SJSA1 (cell line): ENCODE measurements at regions not wholly inside any gene's neighbourhood (a gene's known extent, or its start where the extent isn't known, plus 50 kb on each side); places are given as distances from the start of the nearest gene placed in this dataset.

Experiments used
- DNase-seq, 2 experiments: peaks; one replicate each; pipeline ENCODE4 v3.0.0-alpha.2; 2015 to 2020; ENCODE audit warnings: low spot score in 2 of 2, low read depth in 1 of 2
- H3K27ac ChIP-seq: fragments of 250-450 bp; sonication (Bioruptor Pico); 2 replicates; pipeline ENCODE4 v1.5.1; 2020; ENCODE audit warnings: mild to moderate bottlenecking, moderate library complexity
- H3K27me3 ChIP-seq: fragments of 250-450 bp; sonication (Bioruptor Pico); replicated peaks from 2 replicates; pipeline ENCODE4 v1.5.1; 2020; ENCODE audit warnings: mild to moderate bottlenecking, moderate library complexity
- H3K36me3 ChIP-seq: fragments of 250-450 bp; sonication (Bioruptor Pico); 2 replicates; pipeline ENCODE4 v1.5.1; 2020; ENCODE audit warnings: mild to moderate bottlenecking
- H3K4me1 ChIP-seq: fragments of 250-450 bp; sonication (Bioruptor Pico); replicated peaks from 2 replicates; pipeline ENCODE4 v1.6.1; 2021; ENCODE audit warnings: mild to moderate bottlenecking
- H3K4me3 ChIP-seq: fragments of 250-450 bp; sonication (Bioruptor Pico); 2 replicates; pipeline ENCODE4 v1.5.1; 2020; ENCODE audit warnings: mild to moderate bottlenecking
- H3K9me3 ChIP-seq: fragments of 250-450 bp; sonication (Bioruptor Pico); replicated peaks from 2 replicates; pipeline ENCODE4 v1.5.1; 2020; ENCODE audit warnings: mild to moderate bottlenecking

DNA sequence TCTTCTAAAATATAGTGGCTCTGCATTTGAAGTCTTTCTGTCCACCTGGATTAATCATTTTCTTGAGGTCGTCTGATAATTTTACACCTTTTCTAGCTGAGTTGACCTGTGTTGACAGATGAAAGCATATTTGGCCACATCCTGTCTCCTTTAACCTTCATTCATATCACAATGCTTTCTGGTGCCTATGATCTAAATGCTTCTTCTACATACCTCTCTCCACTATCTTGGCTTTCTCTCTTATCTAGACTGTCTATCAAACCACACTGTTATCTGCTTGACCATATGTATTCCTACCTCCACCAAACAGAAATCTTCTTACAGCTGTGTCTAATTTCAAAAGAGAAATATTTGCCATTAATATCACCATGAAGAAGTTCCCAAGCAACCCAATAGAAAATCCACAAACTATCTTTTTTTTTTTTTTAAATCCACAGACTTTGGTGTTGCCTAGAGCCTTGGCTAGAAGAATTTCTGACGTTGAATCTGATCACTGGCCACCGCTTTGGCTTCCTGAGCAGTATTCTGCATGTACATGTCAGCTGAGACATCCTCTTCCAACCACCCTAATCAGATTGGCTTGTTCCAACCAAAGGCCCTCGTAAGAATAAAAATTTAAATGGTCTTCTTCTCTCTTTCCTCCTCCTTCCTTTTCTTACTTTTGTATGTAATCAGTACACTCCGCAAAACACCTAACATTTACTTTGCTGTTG is 66.3 kb upstream of the SP4 start:
- H3K4me1 ChIP-seq = no peaks in the 10 kb centered on the region
- H3K36me3 ChIP-seq = no peaks in the 10 kb centered on the region
- DNase-seq = no peak
- H3K4me3 ChIP-seq = no peak overlapping the region
- H3K27me3 ChIP-seq = no peaks in the 10 kb centered on the region
- no peaks in the 10 kb centered on the region for H3K9me3 ChIP-seq
- H3K27ac ChIP-seq = no peak overlapping the region

DNA sequence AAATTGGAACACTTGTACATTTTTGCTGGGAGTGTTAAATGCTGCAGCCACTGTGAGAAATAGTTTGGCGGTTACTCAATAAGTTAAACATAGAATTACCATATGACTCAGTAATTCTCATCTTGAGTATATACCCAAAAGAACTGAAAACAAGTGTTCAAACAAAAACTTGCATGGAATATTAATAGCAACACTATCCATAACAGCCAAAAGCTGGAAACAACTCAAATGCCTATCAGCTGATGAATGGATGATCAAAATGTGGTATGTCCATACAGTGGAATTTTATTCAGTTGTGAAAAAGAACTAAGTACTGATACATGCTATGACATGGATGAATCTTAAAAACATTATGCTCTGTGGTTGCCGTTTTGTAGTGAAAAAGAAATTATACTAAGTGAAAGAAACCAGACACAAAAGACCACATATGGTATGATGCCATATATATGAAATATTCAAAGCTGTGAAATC is 63.0 kb upstream of the SP4 start:
- no peak for DNase-seq
- Histone ChIP-seq H3K27ac (no peak overlapping the region), H3K4me3 (no peak overlapping the region), H3K36me3 (no peaks in the 10 kb centered on the region), H3K9me3 (no peaks in the 10 kb centered on the region), H3K4me1 (no peaks in the 10 kb centered on the region), H3K27me3 (no peaks in the 10 kb centered on the region)

DNA sequence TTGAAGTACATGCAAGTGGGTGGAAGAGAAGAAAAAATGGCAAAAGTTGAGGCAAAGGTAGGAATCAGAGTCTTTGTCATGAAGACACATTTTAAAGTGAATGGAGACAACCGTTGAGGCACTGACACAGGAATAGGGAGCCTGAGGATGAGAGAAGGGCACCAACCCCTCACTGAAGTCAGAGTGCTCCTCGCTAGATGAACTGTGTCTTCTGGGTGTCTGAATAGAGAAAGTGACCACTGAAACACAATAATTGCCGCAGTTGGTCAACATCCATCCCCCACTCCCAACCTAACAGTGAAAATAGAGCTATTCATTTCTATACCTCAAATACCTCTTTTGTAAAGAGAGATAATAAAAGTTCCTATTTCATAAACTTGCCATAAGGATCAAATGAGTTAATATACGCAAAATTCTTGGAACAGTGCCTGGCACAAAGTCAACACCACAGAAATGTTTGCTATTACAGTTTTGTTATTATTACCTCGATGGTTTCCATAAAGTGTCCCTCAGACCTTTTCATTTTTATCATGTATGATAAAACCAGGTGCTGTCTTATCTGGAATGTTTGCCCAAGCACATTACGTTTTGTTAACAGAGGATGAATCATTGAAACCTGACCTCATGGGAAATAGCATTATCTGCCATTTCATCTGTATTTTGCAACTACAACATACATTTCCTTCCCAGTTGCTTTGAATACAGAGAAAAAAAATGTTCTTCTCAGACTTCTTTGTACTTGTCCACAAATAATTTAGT is 61.8 kb upstream of the SP4 start:
- Histone ChIP-seq H3K4me3 (no peak overlapping the region), H3K4me1 (no peaks in the 10 kb centered on the region), H3K27ac (no peak overlapping the region), H3K27me3 (no peaks in the 10 kb centered on the region), H3K9me3 (no peaks in the 10 kb centered on the region), H3K36me3 (no peaks in the 10 kb centered on the region)
- no peak for DNase-seq

DNA sequence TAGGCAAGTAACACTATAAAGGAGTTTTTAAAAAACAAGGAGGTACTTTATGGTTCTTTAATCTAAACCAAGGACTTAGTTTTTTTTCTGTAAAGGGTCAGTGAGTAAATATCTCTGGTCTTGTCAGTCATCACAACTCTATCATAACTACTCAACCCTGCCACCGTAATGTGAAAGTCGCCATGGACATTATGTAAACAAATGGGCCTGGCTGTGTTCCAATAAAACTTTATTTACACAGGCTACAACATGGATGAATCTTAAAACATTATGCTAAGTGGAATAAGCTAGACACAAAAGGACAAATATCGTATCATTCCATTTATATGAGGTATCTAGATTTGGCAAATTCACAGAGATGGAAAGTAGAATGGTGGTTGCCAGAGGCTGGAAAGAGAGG is 60.8 kb upstream of the SP4 start:
- no peaks in the 10 kb centered on the region for H3K4me1 ChIP-seq
- H3K27ac ChIP-seq = no peak overlapping the region
- no peak overlapping the region for H3K4me3 ChIP-seq
- no peak for DNase-seq
- H3K9me3 ChIP-seq = no peaks in the 10 kb centered on the region
- H3K27me3 ChIP-seq = no peaks in the 10 kb centered on the region
- no peaks in the 10 kb centered on the region for H3K36me3 ChIP-seq

DNA sequence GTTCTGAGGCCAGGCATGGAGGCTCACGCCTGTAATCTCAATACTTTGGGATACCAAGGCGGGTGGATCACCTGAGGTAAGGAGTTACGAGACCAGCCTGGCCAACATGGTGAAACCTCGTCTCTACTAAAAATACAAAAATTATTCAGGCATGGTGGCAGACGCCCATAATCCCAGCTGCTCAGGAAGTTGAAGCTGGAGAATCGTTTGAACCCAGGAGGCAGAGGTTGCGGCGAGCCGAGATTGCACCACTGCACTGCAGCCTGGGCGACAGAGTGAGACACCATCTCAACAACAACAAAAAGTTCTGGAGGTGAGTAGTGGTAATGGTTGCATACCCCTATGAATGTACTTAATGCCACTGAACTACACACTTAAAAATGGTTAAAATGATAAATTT is 60.3 kb upstream of the SP4 start:
- Histone ChIP-seq H3K9me3 (no peaks in the 10 kb centered on the region), H3K27me3 (no peaks in the 10 kb centered on the region), H3K27ac (no peak overlapping the region), H3K4me3 (no peak overlapping the region), H3K4me1 (no peaks in the 10 kb centered on the region), H3K36me3 (no peaks in the 10 kb centered on the region)
- DNase-seq = no peak

DNA sequence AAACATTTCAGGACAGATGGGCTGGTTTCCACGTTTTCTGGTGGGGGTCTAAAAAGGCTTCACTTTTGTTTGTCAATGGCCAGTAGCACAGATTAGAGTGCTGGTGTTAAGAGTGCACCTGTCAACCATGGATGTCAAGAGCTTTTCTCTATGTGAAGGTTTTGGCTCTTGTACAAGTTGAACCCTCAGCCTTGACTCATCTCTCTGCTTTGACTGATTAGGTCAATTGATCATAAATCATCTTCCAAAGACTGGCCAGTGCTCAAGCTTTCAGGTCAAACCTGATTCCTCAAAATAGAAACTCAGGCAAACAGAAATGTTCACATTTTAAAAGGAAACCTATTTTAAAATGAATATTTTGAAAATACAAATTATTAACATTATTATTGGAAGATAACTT is 59.6 kb upstream of the SP4 start:
- no peaks in the 10 kb centered on the region for H3K4me1 ChIP-seq
- H3K27ac ChIP-seq = no peak overlapping the region
- no peak overlapping the region for H3K4me3 ChIP-seq
- no peaks in the 10 kb centered on the region for H3K36me3 ChIP-seq
- H3K27me3 ChIP-seq = no peaks in the 10 kb centered on the region
- no peak for DNase-seq
- no peaks in the 10 kb centered on the region for H3K9me3 ChIP-seq

DNA sequence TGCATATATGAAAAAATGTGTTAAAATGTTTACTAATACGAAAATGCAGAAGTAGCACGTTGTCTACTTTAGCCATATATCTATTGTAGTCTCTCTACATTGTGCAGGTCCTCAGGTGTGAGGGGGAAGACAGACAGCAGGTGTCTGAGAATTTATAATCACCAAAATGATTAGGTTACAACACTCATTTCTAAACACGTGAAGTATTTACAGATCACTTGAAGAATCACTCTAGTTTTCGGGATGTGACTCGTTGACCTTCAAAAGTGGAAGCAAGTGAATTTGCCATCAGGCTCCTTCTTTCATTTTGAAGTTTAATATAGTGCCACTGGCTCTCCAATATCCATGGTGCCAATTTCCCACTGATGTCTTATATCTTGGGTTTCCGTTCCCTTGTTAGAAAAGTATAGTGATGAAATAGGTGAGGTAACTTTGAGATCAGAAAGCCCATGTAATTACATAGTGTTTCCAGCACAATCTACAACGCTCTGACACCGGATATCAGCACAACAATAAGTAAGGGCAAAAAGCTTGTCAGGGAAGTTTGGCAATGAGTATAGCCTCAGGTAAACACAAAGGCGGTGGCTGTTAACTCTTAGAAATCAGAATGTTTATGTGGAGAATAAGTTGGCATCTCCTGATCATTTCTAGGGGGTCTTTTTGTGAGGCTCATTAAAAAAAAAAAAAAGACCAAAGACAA is 57.5 kb upstream of the SP4 start:
- H3K4me3 ChIP-seq = no peak overlapping the region
- H3K27me3 ChIP-seq = no peaks in the 10 kb centered on the region
- no peaks in the 10 kb centered on the region for H3K9me3 ChIP-seq
- no peak for DNase-seq
- no peaks in the 10 kb centered on the region for H3K36me3 ChIP-seq
- no peaks in the 10 kb centered on the region for H3K4me1 ChIP-seq
- no peak overlapping the region for H3K27ac ChIP-seq

DNA sequence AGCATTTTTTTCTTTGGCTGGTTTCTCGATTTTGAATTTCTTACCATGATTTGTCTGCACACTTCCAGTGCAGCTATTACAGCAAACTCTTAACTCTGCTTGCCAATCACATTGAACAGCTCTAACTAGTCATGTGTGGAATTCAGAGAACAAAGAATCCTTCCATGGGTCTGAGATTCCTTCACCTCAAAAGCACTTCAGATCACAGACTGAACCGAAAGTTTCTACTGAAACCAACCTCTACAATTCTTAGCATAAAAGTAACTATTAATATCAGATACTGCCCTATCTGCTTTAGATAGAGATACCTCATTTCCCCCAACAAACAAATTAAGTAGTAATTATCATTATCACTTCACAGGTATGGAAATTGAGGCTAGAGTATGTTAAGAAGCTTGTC is 56.5 kb upstream of the SP4 start:
- no peak for DNase-seq
- H3K4me1 ChIP-seq = no peaks in the 10 kb centered on the region
- H3K36me3 ChIP-seq = no peaks in the 10 kb centered on the region
- no peaks in the 10 kb centered on the region for H3K27me3 ChIP-seq
- H3K4me3 ChIP-seq = no peak overlapping the region
- no peaks in the 10 kb centered on the region for H3K9me3 ChIP-seq
- no peak overlapping the region for H3K27ac ChIP-seq

DNA sequence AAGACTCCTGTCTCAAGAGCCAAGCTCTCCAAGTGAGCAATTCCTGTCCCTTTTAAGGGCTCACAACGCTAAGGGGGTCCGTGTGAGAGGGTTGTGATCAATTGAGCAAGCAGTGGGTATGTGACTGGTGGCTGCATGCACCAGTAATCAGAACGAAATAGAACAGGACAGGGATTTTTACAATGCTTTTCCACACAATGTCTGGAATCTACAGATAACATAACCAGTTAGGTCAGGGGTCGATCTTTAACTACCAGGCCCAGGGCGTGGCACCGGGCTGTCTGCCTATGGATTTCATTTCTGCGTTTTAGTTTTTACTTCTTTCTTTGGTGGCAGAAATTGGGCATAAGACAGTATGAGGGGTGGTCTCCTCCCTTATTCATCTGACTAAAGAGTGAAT is 54.9 kb upstream of the SP4 start:
- DNase-seq = no peak
- no peaks in the 10 kb centered on the region for H3K27me3 ChIP-seq
- H3K36me3 ChIP-seq = no peaks in the 10 kb centered on the region
- no peaks in the 10 kb centered on the region for H3K4me1 ChIP-seq
- H3K9me3 ChIP-seq = no peaks in the 10 kb centered on the region
- H3K27ac ChIP-seq = no peak overlapping the region
- H3K4me3 ChIP-seq = no peak overlapping the region

DNA sequence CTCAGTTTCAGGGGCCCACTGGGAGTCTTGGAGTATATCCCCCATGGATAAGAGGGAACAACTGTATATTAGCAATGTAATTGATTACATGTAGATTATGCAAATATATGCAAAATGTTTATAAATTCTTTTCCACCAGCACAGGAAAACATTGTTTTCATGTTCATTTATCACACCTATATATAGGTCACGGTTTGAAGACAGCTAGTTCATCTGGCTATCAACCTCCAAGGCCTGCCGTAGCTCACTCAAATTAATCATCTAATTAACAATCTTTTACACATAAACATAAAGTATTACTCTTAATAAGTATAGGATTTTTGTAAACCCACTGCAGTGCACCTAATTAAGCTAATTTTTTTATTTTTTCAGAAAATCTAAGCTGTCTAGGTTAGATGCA is 53.7 kb upstream of the SP4 start:
- no peak overlapping the region for H3K4me3 ChIP-seq
- H3K27me3 ChIP-seq = no peaks in the 10 kb centered on the region
- H3K36me3 ChIP-seq = no peaks in the 10 kb centered on the region
- no peaks in the 10 kb centered on the region for H3K9me3 ChIP-seq
- H3K4me1 ChIP-seq = no peaks in the 10 kb centered on the region
- H3K27ac ChIP-seq = no peak overlapping the region
- no peak for DNase-seq

DNA sequence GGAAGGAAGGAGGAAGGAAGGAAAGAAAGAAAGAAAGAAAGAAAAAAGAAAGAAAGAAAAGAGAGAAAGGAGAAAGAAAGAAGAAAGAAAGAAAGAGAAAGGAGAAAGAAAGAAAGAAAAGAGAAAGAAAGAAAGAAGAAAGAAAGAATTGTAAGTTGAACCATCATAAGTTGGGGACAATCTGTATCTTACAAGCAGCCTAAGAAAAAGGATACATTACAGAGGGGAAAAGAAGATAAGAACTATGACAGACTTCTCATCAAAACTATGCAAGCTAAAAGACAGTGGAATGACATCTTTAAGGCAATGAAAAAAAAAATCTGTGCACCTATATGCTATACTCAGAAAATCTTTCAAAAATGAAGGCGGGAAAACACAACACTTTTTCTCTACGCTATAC is 50.3 kb upstream of the SP4 start:
- DNase-seq = no peak
- H3K27ac ChIP-seq = no peak overlapping the region
- H3K9me3 ChIP-seq = no peaks in the 10 kb centered on the region
- no peak overlapping the region for H3K4me3 ChIP-seq
- H3K36me3 ChIP-seq = no peaks in the 10 kb centered on the region
- no peaks in the 10 kb centered on the region; the same call in 1 of the 2 replicates for H3K27me3 ChIP-seq
- no peaks in the 10 kb centered on the region for H3K4me1 ChIP-seq
